ENCODE measurements at regions not wholly inside any gene's neighbourhood (a gene's known extent, or its start where the extent isn't known, plus 50 kb on each side); places are given as distances from the start of the nearest gene placed in this dataset.

GRCh38 chr9:31541721-31542281, 842.6 kb upstream of the ACO1 start:
- H3F3A ChIP-seq (ENCODE audit: low read depth): no peaks in the 10 kb centered on the region
- TF ChIP-seq, protein P1, sequence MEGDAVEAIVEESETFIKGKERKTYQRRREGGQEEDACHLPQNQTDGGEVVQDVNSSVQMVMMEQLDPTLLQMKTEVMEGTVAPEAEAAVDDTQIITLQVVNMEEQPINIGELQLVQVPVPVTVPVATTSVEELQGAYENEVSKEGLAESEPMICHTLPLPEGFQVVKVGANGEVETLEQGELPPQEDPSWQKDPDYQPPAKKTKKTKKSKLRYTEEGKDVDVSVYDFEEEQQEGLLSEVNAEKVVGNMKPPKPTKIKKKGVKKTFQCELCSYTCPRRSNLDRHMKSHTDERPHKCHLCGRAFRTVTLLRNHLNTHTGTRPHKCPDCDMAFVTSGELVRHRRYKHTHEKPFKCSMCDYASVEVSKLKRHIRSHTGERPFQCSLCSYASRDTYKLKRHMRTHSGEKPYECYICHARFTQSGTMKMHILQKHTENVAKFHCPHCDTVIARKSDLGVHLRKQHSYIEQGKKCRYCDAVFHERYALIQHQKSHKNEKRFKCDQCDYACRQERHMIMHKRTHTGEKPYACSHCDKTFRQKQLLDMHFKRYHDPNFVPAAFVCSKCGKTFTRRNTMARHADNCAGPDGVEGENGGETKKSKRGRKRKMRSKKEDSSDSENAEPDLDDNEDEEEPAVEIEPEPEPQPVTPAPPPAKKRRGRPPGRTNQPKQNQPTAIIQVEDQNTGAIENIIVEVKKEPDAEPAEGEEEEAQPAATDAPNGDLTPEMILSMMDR (conservative IDR thresholded peaks at IDR 0.05; ENCODE audit: low read length): no peak
- no peak for TF ChIP-seq EZH2phosphoT487 (IDR thresholded peaks at IDR 0.05; ENCODE audit: borderline replicate concordance)
- no peak overlapping the region for H3K4me3 ChIP-seq (ENCODE audit: low read length, poor library complexity, severe bottlenecking)
- no peaks in the 10 kb centered on the region for H3K4me1 ChIP-seq (ENCODE audit: insufficient read depth, low read length, poor library complexity, severe bottlenecking)
- H3K9me2 ChIP-seq (replicated peaks; ENCODE audit: low read depth, low read length): no peaks in the 10 kb centered on the region
- H3K36me3 ChIP-seq (ENCODE audit: insufficient read depth, low read length): no peaks in the 10 kb centered on the region
- no peaks in the 10 kb centered on the region for H3K79me2 ChIP-seq (ENCODE audit: insufficient read depth, low read length)
- no peaks in the 10 kb centered on the region for H3K9me3 ChIP-seq (ENCODE audit: insufficient read depth, low read depth, low read length)
- no peak overlapping the region for H2AFZ ChIP-seq (ENCODE audit: low read length)
- H3K4me2 ChIP-seq (ENCODE audit: low read depth, low read length, poor library complexity, severe bottlenecking): no peak overlapping the region
- H3K9ac ChIP-seq (ENCODE audit: low read depth, low read length, poor library complexity, severe bottlenecking): no peak overlapping the region
- no peaks in the 10 kb centered on the region for H3K27me3 ChIP-seq (ENCODE audit: insufficient read depth, low read length, poor library complexity, severe bottlenecking)
- no peaks in the 10 kb centered on the region for H4K20me1 ChIP-seq (ENCODE audit: insufficient read depth, low read length, poor library complexity, severe bottlenecking)

GRCh38 chr9:31542384-31543055, 841.9 kb upstream of the ACO1 start:
- H3K4me3 ChIP-seq (ENCODE audit: low read length, poor library complexity, severe bottlenecking): no peak overlapping the region
- H3K4me2 ChIP-seq (ENCODE audit: low read depth, low read length, poor library complexity, severe bottlenecking): no peak overlapping the region

GRCh38 chr9:31554941-31555340, 829.5 kb upstream of the ACO1 start:
- Histone ChIP-seq H3K79me2 (ENCODE audit: insufficient read depth, low read length) (no peaks in the 10 kb centered on the region), H3K4me1 (ENCODE audit: insufficient read depth, low read length, poor library complexity, severe bottlenecking) (no peaks in the 10 kb centered on the region), H3K27me3 (ENCODE audit: insufficient read depth, low read length, poor library complexity, severe bottlenecking) (no peaks in the 10 kb centered on the region), H3K36me3 (ENCODE audit: insufficient read depth, low read length) (no peaks in the 10 kb centered on the region), H3F3A (ENCODE audit: low read depth) (no peaks in the 10 kb centered on the region), H2AFZ (ENCODE audit: low read length) (no peak overlapping the region), H4K20me1 (ENCODE audit: insufficient read depth, low read length, poor library complexity, severe bottlenecking) (no peaks in the 10 kb centered on the region), H3K4me2 (ENCODE audit: low read depth, low read length, poor library complexity, severe bottlenecking) (no peak overlapping the region), H3K9ac (ENCODE audit: low read depth, low read length, poor library complexity, severe bottlenecking) (no peak overlapping the region), H3K4me3 (ENCODE audit: low read length, poor library complexity, severe bottlenecking) (no peak overlapping the region), H3K9me3 (ENCODE audit: insufficient read depth, low read depth, low read length) (no peaks in the 10 kb centered on the region), H3K9me2 (replicated peaks; ENCODE audit: low read depth, low read length) (no peaks in the 10 kb centered on the region)
- TF ChIP-seq EZH2phosphoT487 (IDR thresholded peaks at IDR 0.05; ENCODE audit: borderline replicate concordance): no peak
- TF ChIP-seq, protein P1 (conservative IDR thresholded peaks at IDR 0.05; ENCODE audit: low read length): no peak

More at GRCh38 chr9:31542384-31543055, 841.9 kb upstream of the ACO1 start:
- TF ChIP-seq, protein P1 (conservative IDR thresholded peaks at IDR 0.05; ENCODE audit: low read length): no peak
- TF ChIP-seq EZH2phosphoT487 (IDR thresholded peaks at IDR 0.05; ENCODE audit: borderline replicate concordance): no peak
- H3K9me2 ChIP-seq (replicated peaks; ENCODE audit: low read depth, low read length): no peaks in the 10 kb centered on the region
- no peaks in the 10 kb centered on the region for H4K20me1 ChIP-seq (ENCODE audit: insufficient read depth, low read length, poor library complexity, severe bottlenecking)
- H3K79me2 ChIP-seq (ENCODE audit: insufficient read depth, low read length): no peaks in the 10 kb centered on the region
- H3F3A ChIP-seq (ENCODE audit: low read depth): no peaks in the 10 kb centered on the region
- H3K36me3 ChIP-seq (ENCODE audit: insufficient read depth, low read length): no peaks in the 10 kb centered on the region
- no peaks in the 10 kb centered on the region for H3K27me3 ChIP-seq (ENCODE audit: insufficient read depth, low read length, poor library complexity, severe bottlenecking)
- H3K4me1 ChIP-seq (ENCODE audit: insufficient read depth, low read length, poor library complexity, severe bottlenecking): no peaks in the 10 kb centered on the region
- H3K9me3 ChIP-seq (ENCODE audit: insufficient read depth, low read depth, low read length): no peaks in the 10 kb centered on the region
- H3K9ac ChIP-seq (ENCODE audit: low read depth, low read length, poor library complexity, severe bottlenecking): no peak overlapping the region
- H2AFZ ChIP-seq (ENCODE audit: low read length): no peak overlapping the region

Data from Loucy (cell line).